Choroid plexus epithelial cell (primary cell): ENCODE measurements at regions not wholly inside any gene's neighbourhood (a gene's known extent, or its start where the extent isn't known, plus 50 kb on each side); places are given as distances from the start of the nearest gene placed in this dataset.

Experiments used
- DNase-seq: peaks from one replicate; pipeline ENCODE4 v3.0.0-alpha.2; 2010; ENCODE audit warnings: low read depth
- H3K4me3 ChIP-seq: 2 replicates; pipeline ENCODE4 v1.5.1; 2011; ENCODE audit warnings: low read depth, mild to moderate bottlenecking, control low read depth, low read length, moderate library complexity
- CTCF ChIP-seq: conservative IDR thresholded peaks from 2 replicates; pipeline ENCODE4 v1.5.1; 2011; ENCODE audit warnings: low read depth, mild to moderate bottlenecking, control low read depth, inconsistent platforms, low read length, moderate library complexity

- no peak for DNase-seq
- TF ChIP-seq CTCF, result no peak
- H3K4me3 ChIP-seq, result no peak overlapping the region
These were observed 91.2 kb downstream of the ARRDC4 start for GRCh38 chr15:98051734-98052133.

DNA sequence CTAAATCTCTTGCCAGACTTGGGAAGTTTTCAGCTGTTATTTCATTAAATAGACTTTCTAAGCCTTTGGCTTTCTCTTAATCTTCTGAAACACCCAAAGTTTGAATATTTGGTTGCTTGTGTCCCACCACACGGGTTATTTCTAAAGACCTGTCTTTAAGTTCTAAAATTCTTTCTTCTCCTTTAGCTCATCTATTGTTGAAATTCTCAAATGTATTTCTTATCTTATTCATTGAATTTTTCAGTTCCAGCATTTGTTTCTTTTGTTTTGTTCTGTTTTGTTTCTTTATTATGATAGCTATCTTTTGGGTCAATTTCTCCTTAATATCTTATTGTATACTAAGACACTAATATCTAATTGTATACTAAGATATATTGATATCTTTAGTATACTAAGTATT is 97.0 kb downstream of the ARRDC4 start:
- H3K4me3 ChIP-seq, result no peak overlapping the region
- TF ChIP-seq CTCF, result no peak
- no peak for DNase-seq

- H3K4me3 ChIP-seq, result no peak overlapping the region
- TF ChIP-seq CTCF, result no peak
- no peak for DNase-seq
These were observed 102.4 kb downstream of the ARRDC4 start for GRCh38 chr15:98062869-98063268.

DNA sequence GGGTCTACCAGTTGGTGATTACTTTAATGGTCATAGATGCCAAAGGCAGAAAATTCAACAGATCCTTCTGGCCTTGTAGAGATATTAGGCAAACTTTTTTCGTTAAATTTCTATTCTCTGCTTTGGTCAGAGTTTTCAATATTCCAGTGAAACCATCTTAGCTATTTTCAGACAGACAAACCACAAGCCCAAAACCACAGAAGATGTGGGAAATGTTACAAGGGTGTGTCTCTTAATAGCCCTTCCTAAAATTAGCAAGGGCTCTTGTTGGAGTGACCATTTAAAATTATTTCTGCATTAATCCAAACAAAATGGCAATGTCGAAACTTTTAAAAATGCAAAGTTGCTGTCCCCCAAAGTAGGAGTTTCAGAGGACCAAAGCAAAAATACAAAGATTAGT is 102.8 kb downstream of the ARRDC4 start:
- no peak for TF ChIP-seq CTCF
- DNase-seq, result no peak
- H3K4me3 ChIP-seq, result no peak overlapping the region

DNA sequence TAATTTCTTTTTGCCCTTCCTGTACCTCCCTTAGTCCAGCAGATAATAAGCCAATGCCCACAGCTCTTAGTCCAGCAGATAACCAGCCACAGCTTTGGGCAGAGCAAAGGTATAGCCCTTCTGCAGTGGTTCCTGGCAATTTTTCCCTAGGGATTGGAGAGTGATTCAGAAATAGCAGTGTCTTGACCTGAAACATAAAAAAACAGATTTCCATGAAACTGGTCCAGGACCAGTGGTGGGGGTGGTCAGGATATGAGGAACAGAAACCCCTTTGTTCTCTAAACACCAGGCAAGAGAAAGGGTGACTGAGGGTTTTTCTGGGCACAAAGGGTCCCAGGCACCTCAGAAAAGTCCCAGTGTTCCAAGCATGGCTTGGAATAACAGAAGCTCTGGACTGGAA is 103.4 kb downstream of the ARRDC4 start:
- TF ChIP-seq CTCF, result no peak
- no peak overlapping the region for H3K4me3 ChIP-seq
- no peak for DNase-seq

DNA sequence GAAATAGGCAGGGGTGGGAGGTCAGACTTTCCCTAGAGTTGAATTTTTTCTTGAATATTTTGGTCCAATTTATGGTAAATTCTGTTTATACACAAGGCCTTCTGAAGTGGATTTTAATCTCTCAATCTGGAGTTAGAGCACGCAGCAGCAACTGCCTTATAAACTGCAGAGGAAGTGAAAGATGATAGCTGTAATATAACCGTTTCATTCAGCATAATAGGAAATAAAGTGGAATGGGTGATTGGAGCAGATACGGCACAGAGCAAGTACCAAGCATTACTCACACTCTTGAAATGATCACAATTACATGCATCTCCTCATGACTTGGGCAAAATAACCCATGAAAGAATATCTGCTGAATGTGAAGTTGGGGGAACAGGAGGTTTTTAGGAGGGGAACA is 106.8 kb downstream of the ARRDC4 start:
- TF ChIP-seq CTCF, result no peak
- DNase-seq, result peak; percentile 24
- H3K4me3 ChIP-seq, result no peak overlapping the region

- TF ChIP-seq CTCF, result no peak
- no peak for DNase-seq
- H3K4me3 ChIP-seq, result no peak overlapping the region
These were observed 108.8 kb downstream of the ARRDC4 start for GRCh38 chr15:98069256-98069655.
